ENCODE measurements at regions not wholly inside any gene's neighbourhood (a gene's known extent, or its start where the extent isn't known, plus 50 kb on each side); places are given as distances from the start of the nearest gene placed in this dataset.
A peak's percentile ranks its signal among the peaks of the same experiment; 100 is the strongest.

DNA sequence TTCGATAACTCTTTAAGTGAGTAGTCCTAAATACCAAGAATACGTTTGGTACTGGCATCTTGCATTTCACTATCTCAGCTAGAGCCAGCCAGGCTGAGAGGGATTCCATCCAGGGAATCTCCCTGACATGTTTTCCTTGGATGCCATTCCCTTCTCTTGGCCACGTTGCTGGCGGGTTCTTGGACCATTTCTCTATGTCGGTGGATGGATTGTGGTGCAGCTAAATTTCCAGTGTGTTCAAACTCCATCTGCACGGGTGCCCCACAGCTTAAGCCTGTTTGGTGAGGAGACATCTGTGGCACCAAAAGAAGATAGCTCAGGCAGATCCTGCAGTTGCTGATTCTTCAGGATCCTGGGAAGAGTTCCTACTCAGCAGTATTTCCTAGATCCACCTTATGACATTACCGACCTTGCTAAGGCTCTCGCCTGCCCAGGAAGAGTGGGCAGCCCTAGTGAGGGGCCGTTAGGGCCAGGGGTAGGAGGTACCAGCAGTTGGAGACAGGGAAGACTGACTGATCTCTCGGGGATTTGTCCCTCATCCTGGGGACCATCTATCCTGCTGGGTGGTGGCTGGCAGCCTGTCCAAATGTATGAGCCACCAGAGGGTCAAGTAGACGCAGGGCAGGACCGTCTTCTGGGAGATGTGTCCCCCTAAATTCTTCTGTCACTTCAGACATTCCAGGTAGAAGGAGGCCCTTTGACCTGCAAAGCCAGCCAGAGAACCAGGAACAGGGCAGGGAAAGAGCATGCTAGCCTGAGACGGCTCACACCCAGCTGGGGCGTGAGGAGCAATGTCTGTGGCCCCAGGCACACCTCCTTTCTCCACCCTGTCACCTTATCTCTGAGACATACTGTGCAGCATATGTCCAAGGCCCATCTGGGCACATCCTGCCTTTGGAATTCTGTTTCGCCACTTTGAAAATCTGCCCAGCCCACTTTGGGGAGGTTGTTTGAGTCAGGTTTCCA, 72.6 kb upstream of the CAPRIN2 start:
- DNase-seq, result no peak

DNA sequence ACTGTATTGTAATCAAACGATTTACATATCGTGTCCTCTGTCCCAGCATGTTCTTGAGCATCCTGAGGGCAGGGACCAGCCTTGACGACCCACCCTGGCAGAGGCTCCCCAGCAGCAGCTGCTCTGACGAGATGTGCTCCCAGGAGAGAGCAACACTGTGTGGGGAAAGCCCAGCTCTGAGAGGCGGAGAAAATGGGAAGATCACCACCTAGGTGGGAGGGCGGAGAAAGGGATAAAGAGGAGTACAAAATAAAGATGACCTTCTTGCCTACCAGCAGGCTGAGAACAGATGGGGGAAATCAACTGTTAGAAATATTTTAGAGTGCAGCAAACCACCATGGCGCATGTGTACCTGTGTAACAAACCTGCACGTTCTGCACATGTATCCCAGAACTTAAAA, 71.5 kb upstream of the CAPRIN2 start:
- no peak for DNase-seq

DNA sequence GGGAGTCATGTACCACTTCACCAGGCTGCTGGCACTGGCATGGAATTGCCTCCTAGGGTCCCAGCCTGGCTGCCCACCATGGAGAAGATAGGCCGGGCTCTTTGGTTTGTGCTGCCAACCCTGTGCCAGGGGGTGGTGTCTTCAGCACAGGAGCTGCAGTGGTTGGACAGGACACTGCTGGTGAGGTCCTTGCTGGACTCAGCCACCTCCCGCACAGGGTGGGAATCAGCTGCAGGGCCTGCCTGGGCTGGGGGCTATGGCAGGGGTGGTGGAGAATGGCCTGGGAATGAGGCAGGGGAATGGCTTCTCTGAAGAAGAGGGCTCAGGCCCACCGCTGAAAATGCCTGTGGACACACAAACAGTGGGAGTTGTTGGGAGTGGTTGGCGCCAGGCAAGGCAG, 70.6 kb upstream of the CAPRIN2 start:
- DNase-seq, result no peak

DNA sequence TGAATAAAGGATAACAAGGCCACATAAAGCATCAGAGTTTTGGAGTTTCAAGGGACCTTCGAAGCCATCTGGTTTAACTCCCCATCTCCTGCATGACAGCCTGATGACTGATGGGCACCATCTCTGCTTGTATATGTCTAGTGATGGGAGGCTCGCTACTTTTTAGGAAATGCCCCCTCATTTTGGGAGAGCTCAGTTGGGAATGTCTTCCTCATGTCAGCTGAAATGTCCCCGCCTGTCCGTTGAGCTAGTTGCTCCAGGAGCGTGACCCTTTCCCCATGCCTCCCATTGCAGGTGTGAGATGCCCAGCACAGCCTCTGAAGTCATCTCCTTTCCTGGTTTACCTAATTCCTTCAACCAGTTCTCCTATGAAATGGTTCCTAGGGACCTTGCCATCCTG, 69.6 kb upstream of the CAPRIN2 start:
- no peak for DNase-seq

DNA sequence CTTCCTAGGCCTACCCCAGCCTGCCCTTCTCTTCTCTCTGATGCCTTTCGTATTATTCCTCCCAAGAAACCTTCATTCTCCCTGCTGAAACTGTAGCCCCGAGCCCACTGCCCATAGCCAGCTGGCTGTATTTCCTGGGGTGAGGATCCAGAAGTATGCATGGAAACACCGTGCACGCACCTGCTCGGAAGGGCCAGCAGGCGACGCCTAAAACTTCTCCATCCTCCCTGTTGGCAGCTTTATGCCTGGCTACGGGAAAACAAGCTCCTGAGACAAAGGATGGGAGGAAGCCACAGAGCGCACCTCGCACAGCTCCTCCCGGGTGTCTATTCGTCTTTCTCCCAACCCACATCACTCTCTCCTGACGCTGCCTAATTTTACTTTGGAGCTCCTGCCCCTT, 69.0 kb upstream of the CAPRIN2 start:
- DNase-seq, result no peak

DNA sequence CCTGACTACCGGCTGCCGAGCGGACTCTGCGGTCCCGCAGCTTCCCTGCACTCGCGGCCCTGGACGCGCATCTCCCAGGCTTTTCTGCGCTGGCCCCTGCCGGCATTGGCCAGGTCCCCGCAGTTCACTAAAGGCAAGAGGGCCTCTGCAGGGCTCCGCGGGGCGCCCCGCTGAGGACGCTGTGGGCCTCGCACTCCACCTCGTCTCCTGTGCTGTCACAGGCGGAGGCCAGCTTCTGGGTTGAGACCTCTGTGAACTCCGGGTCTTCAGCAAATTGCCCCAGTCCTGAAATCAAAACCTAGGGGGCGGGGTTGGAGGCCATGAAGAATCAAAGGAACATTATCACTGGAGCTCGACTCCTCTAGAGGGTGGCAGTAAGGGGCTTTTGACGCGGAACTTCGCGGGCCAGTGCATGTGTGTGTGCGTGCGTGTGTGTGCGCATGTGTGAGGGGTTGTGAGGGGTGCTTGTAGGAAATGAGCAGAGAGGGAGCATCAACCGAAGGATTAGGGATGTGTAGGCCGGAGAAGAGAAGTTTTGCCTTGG, 68.5 kb upstream of the CAPRIN2 start:
- DNase-seq, result no peak

DNA sequence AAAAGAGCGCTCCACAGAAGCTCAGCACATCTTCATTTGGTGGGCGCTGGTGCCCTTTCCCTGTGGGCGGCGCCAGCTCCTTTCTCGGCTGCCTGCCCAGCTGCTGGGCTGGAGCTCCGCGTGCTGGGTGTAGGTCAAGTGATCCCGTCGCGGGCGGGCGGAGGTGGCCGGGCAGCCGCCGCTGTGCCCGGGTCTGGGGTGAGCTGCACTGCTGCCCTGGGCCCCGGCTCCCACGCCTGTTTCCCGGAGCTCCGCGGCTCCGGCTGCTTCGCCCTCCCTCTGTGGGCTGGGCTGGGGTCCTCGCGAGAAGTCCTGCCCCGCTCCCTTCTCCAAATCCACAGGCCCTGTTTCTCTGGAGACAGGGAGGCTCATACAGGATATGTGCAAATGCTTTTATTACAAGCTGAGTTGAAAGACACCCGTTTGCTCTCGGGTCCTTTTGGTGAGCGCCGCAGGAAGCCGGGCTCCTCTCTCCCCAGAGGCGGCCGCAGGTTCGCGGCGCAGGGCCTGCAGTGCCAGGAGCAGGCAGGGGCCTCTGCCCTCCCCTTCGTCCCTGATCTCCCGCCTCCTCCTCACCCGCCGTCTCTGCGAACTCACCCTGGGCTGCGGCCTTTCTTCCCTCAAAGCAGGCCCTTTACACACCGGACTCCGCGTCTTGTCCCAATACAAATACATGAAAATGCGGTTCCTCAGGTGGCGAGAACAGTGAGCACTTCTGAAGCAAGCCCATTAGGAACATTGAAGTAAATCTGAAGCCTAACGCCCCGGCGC, 67.8 kb upstream of the CAPRIN2 start:
- peak; percentile 95 for DNase-seq

DNA sequence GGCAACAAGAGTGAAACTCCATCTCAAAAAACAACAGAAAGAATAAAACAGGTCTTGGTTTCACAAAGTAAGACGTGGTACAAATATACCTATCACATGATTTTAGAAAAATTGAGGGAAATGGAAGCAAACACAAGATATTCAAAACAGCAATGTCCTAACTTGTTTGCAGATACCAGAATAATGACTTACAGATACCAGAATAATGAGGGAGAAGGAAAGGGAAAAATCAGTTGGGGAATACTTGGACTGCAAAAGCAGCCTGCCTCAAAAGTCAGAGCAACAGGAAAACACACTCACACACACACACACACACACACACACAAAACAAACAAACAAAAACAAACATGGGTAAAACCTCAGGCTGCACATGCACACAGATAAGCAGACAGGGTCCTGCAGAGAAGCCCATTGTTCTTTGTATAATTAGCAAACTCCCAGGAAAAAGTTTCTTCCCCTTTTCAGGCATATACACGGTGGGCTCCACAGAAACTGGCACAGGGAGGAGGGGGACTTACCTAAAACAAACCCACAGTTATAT, 65.7 kb upstream of the CAPRIN2 start:
- no peak for DNase-seq

DNA sequence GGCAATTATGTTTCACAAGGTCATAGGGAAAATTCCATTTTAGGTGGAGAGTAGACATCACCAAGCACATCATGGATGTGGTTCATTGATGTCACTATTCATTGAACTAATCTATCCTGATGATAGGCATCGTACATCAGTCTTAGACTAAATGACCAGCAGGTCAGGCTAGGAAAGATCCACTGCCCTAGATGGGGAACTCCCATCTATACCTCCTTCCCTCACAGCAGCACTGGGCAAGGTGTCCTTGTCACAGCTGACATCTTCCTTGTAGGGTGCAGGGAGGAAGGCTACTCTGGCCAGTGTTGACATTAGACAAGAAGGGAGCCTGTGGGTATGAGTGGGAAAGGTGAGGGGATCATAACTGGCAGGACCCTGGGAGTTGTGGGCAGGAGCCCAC, 63.8 kb upstream of the CAPRIN2 start:
- no peak for DNase-seq

DNA sequence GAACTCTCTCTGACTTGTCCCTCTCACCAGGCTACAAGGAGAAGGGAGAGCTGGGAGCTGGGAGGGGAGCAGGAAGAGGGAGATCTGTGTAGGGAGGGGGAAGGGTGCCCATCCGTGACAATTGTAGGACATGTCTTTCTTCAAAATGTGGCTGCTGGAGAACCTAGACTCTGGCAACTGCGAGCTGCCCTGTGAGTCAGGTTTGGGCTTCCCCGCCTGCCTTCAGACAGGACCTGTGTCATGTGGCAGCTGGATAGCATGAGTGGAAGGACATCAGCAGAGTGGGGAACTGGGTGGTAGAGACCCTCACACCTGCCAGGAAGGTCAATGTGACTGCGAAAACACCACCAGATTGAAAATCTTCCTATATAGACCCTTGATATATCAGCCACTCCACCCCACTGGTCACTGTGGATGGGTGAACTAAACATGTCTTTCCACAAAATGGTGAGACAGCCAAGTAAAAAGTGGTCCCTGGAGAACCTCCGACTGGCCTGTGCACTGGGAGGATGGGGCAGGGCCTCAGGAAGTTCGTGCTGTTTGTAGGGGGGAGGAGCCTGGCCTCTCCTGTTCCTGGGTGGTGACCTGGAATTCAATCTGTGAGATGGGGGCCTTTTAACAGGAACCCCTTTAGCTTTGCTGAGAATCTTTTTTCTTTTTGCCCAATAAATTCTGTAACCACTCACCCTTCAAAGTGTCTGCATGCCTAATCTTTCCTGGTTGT, 62.2 kb upstream of the CAPRIN2 start:
- no peak for DNase-seq

DNA sequence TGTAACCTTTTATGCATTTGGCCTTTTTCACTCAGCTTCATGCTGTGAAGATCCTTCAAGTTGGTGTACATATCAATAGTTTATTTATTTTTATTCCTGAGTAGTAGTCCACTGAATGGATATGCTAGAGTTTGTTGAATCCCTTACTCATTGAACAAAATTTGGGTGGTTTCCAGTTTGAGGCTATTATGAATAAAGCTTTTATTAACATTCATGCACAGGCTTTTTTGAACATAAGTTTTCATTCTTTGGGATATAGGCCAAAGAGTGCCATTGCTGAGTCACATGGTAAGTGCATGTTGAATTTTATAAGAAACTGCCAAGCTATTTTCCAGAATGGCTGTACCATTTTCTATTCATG, 59.5 kb upstream of the CAPRIN2 start:
- DNase-seq, result no peak

DNA sequence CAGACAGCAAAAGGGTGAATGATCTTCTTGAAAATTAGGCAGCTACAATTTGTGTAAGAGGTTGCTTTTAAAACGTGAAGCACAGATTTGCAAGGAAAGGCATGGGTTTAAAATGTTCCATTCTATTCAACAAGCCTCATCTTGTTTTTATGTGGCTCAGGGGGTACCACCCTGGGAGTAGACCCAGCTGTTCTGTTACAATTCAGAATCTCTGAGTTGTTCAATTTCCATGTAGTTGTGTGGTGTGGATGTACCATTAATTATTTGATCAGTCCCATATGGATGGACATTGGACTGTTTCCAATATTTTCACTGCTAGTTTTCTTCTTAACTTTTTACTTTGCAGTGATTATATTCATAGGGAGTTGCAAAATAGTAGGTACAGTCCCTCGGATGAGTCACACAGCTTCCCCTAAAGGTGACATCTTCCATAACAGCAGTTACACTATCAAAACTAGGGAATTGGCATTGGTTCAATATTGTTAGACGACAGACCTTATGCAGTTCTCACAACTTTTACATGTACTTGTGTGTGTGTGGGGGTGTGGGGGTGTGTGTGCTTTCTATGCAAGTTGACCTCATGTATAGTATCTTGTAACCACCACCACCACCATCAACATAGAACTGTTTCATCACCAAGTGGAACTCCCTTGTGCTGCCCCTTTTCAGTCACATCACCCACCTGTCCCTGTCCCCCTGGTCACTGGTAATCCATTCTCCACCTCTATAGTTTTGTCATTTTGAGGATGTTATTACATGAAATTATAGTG, 59.0 kb upstream of the CAPRIN2 start:
- no peak for DNase-seq

DNA sequence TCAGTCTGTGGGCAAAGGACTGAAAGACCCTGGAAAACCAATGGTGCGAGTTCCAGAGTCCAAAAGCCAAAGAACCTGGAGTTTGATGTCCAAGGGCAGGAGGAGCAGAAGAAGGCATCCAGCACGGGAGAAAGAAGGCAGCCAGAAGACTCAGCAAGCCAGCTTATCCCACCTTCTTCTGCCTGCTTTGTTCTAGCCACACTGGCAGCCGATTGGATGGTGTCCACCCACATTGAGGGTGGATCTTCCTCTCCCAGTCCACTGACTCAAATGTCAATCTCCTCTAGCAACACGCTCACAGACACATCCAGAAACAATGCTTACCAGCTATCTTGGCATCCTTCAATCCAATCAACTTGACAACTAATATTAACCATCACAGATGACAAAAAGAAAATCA, 57.2 kb upstream of the CAPRIN2 start:
- DNase-seq, result no peak

DNA sequence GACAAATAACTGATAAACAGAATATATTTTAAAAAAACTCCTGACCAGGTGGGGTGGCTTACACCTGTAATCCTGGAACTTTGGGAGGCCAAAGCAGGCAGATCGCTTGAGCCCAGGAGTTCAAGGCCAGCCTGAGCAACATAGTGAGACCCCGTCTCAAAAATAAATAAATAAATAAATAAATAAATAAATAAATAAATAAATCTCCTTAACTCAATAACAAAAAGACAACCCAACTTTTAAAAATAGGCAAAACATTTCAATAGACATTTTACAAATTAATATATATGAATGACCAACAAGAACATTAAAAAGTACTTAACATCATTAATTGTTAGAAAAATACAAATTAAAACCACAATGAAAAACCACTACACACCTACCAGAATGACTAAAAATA, 56.2 kb upstream of the CAPRIN2 start:
- DNase-seq, result no peak

DNA sequence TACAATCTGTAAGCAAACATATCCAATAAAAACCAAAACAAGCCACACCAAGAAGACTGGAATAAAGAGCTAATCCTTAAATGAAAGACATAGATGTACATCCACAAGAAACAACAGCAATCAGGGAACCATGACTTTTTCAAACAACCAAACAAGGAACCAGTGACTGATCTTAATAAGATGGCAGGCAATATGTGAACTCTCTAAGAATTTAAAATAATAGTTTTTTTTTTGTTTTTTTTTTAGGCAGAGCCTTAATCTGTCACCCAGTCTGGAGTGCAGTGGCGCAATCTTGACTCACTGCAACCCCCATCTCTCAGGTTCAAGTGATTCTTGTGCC, 52.9 kb upstream of the CAPRIN2 start:
- no peak for DNase-seq

DNA sequence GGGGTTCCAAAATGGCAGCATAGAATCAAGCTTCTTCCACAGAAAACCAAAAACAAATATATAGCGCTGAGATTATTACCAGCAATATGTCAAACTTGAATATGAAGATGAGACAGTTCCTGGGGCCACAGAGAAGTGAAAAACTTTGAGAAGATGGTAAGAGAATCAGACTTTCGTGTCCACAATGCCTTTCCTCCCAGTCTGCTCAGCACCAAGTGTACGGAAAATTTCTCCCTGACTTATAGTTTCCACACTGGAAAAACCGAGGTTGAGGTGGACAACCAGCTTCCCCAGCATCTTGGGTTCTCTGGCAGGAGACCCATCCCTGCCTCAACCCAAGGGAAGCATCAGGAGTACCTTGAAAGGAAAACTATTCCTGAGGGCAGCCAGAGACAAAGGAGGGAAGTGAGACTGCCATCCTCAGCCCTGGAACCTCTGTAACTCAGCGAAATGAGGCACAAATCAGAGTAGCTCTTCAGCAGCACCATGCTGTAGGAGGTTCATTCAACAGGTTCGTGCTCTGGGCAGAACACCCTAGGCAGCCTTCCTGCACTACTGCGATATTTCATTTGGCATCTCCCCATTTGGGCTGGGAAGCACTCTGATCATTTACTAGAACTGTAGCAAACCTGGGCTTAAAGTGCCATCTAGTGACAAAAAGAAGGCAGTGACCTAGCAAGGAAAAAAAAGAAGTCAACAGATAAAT, 52.4 kb upstream of the CAPRIN2 start:
- peak; percentile 69 for DNase-seq

DNA sequence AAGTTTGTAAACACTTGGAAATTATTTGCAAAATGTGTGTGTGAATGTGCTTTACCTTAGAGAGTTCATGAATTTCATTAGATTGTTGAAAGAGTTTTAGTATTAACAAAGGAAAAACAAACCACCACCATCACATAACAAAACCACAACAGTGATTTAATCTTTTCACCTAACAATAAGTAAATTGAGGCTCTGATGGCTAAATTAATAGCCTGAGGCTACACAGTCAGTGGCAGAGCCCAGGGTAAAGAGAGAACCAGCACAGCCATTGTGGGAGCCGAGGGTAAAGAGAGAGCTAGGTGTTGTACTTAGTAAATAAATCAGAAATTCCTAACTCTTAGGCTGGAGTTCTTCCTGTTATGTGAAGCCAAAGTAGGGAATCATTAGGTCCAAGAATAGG, 51.2 kb upstream of the CAPRIN2 start:
- DNase-seq, result no peak
